Stimulated activated CD8-positive, alpha-beta memory T cell treated with anti-CD3 and anti-CD28 coated beads, Interleukin-12 subunit alpha, Interleukin-12 subunit beta, amount 100 ng/mL, for 24 hours (primary cell): ENCODE measurements at regions not wholly inside any gene's neighbourhood (a gene's known extent, or its start where the extent isn't known, plus 50 kb on each side); places are given as distances from the start of the nearest gene placed in this dataset.
A peak's percentile ranks its signal among the peaks of the same experiment; 100 is the strongest.
"Not testable (repeated sequence)": the region's sequence is repeated elsewhere in the genome, so short reads cannot be mapped to it uniquely, and the experiment has no call there.

ENCODE experiments used
- DNase-seq: peaks from one replicate; pipeline ENCODE4 v3.0.0-alpha.2; 2020; ENCODE audit errors: extremely low read depth

- DNase-seq: no peak
Measured at GRCh38 chr2:8139668-8140200, 542.1 kb upstream of the ID2 start.

GRCh38 chr2:8141079-8141707 lies 540.7 kb upstream of the ID2 start:
- no peak for DNase-seq

GRCh38 chr2:8141780-8142179 lies 540.1 kb upstream of the ID2 start:
- no peak for DNase-seq

GRCh38 chr2:8142461-8142860 lies 539.4 kb upstream of the ID2 start:
- DNase-seq: no peak

GRCh38 chr2:8144131-8144631 lies 537.7 kb upstream of the ID2 start:
- no peak for DNase-seq

- no peak for DNase-seq
Measured at GRCh38 chr2:8144785-8145184, 537.1 kb upstream of the ID2 start.

GRCh38 chr2:8145375-8145774 lies 536.5 kb upstream of the ID2 start:
- DNase-seq: not testable (repeated sequence)

GRCh38 chr2:8146132-8147005 lies 535.5 kb upstream of the ID2 start:
- no peak for DNase-seq

- DNase-seq: no peak
Measured at GRCh38 chr2:8148260-8149006, 533.4 kb upstream of the ID2 start.

- DNase-seq: no peak
Measured at GRCh38 chr2:8149007-8149405, 532.9 kb upstream of the ID2 start.

GRCh38 chr2:8149985-8150539 lies 531.8 kb upstream of the ID2 start:
- DNase-seq: no peak

GRCh38 chr2:8151888-8152287 lies 530.0 kb upstream of the ID2 start:
- no peak for DNase-seq

- DNase-seq: no peak
Measured at GRCh38 chr2:8152392-8153257, 529.2 kb upstream of the ID2 start.

- no peak for DNase-seq
Measured at GRCh38 chr2:8153258-8153718, 528.6 kb upstream of the ID2 start.

- DNase-seq: no peak
Measured at GRCh38 chr2:8154270-8154669, 527.6 kb upstream of the ID2 start.

GRCh38 chr2:8154936-8155335 lies 526.9 kb upstream of the ID2 start:
- peak; percentile 11 for DNase-seq

GRCh38 chr2:8157621-8158430 lies 524.0 kb upstream of the ID2 start:
- DNase-seq: no peak

- no peak for DNase-seq
Measured at GRCh38 chr2:8158711-8159110, 523.1 kb upstream of the ID2 start.

GRCh38 chr2:8159211-8159965 lies 522.5 kb upstream of the ID2 start:
- DNase-seq: no peak
